ENCODE measurements at regions not wholly inside any gene's neighbourhood (a gene's known extent, or its start where the extent isn't known, plus 50 kb on each side); places are given as distances from the start of the nearest gene placed in this dataset.

- no peak for DNase-seq (ENCODE audit: low read depth)
- no peak overlapping the region for H3K4me3 ChIP-seq (ENCODE audit: low read length)
- TF ChIP-seq, protein P1, sequence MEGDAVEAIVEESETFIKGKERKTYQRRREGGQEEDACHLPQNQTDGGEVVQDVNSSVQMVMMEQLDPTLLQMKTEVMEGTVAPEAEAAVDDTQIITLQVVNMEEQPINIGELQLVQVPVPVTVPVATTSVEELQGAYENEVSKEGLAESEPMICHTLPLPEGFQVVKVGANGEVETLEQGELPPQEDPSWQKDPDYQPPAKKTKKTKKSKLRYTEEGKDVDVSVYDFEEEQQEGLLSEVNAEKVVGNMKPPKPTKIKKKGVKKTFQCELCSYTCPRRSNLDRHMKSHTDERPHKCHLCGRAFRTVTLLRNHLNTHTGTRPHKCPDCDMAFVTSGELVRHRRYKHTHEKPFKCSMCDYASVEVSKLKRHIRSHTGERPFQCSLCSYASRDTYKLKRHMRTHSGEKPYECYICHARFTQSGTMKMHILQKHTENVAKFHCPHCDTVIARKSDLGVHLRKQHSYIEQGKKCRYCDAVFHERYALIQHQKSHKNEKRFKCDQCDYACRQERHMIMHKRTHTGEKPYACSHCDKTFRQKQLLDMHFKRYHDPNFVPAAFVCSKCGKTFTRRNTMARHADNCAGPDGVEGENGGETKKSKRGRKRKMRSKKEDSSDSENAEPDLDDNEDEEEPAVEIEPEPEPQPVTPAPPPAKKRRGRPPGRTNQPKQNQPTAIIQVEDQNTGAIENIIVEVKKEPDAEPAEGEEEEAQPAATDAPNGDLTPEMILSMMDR (conservative IDR thresholded peaks at IDR 0.05; ENCODE audit: low read depth, low read length) = no peak
These were observed 149.8 kb downstream of the MACIR start for GRCh38 chr5:103408408-103408807.

- TF ChIP-seq, protein P1 (conservative IDR thresholded peaks at IDR 0.05; ENCODE audit: low read depth, low read length) = no peak
- no peak overlapping the region for H3K4me3 ChIP-seq (ENCODE audit: low read length)
- DNase-seq (ENCODE audit: low read depth) = no peak
These were observed 148.8 kb downstream of the MACIR start for GRCh38 chr5:103407402-103407801.

DNA sequence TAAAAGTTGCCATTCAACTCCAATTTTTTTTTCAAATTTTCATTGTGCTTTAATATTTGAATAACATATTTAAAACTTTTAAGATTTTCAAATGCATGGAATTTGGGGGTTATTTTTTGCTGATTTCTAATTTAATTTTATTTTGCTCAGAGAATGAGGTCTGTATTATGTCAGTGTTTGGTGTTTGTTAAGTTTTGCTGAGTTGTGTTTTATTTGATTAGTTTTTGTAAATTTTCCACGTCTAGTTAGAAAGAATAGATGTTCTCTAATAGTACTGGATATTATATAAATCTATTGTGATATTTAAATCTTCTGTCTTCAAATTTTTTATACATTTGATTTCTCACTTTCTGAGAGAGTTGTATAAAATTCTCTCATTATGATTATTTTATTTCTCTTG is 145.9 kb downstream of the MACIR start:
- H3K4me3 ChIP-seq (ENCODE audit: low read length) = no peak overlapping the region
- no peak for DNase-seq (ENCODE audit: low read depth)
- TF ChIP-seq, protein P1 (conservative IDR thresholded peaks at IDR 0.05; ENCODE audit: low read depth, low read length) = no peak

DNA sequence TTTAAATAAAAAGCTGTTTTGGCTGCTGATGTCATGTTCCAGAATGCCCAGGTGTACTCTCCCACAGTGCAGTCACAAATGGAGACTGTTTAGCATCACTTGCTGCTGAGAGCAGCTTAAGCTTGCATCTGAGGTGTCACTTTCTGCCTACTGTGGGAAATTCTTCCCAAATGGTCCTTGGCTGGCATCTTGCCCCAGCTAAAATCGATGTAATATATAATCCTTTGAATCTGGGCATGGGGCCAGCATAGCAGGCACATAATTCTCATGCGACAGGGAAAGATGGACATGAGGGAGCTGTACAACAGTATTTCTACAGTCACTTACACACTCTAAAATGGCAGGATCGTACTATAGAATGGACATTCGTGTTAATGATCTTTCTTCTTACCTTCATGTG is 144.3 kb downstream of the MACIR start:
- TF ChIP-seq, protein P1 (conservative IDR thresholded peaks at IDR 0.05; ENCODE audit: low read depth, low read length) = no peak
- H3K4me3 ChIP-seq (ENCODE audit: low read length) = no peak overlapping the region
- DNase-seq (ENCODE audit: low read depth) = no peak

DNA sequence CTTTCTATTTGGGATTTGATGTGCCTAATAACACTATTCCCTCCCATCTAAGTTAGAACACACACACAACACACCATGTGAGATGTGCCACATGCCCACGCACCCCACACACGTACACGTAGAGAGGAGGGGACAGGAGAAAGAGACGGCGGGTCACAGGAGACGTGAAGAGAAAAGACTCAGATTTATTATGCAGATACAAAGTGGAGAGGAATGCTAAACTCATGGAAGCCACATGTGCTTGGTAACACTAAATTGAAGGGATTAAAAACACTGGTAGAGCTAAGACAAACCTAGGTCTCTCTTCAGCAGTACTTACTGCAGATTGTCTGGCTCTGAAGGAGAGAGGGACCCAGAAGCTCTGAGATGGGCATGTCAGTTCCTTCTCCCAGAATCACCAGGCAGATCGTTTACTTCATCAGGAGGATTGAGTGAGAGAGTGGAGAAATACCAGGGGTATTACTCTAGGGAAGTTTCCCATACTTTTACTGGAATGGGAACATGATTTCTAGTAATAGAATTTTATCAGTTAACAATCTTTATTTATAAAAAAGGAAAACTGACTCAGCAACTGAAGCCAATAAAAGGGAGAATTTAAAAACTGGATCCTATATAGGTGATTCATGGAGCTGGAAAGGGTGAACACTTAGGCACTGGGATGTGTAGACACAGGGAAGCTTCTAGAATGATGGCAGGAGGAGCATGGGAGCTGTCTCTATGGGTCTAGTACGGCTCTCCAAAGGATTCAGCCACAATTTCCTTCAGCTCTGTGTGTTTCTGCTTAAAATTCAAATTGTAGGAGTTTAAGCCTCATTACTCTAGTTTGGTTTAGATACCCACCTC is 139.4 kb downstream of the MACIR start:
- no peak for DNase-seq (ENCODE audit: low read depth)
- H3K4me3 ChIP-seq (ENCODE audit: low read length) = no peak overlapping the region
- TF ChIP-seq, protein P1 (conservative IDR thresholded peaks at IDR 0.05; ENCODE audit: low read depth, low read length) = no peak

DNA sequence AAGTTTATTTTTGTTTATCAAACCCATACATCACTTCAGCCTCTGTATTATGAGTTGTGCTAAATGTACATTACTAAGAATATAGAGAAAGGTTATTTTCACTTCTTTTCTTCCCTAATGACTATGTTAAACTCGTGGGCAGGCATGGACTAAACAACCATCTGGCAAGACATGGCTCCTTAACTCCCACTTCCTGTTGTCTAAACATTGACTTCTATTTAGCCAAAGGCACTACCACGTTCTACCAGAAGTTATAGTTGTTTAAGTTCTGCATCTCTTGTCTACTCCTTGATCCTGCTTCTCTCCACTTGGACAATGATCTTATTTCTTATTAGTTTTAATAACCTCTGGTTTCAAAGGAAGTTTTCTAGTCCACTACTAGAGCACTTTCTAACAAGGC is 136.1 kb downstream of the MACIR start:
- no peak for DNase-seq (ENCODE audit: low read depth)
- no peak overlapping the region for H3K4me3 ChIP-seq (ENCODE audit: low read length)
- TF ChIP-seq, protein P1 (conservative IDR thresholded peaks at IDR 0.05; ENCODE audit: low read depth, low read length) = no peak

- no peak overlapping the region for H3K4me3 ChIP-seq (ENCODE audit: low read length)
- TF ChIP-seq, protein P1 (conservative IDR thresholded peaks at IDR 0.05; ENCODE audit: low read depth, low read length) = no peak
- no peak for DNase-seq (ENCODE audit: low read depth)
These were observed 134.7 kb downstream of the MACIR start for GRCh38 chr5:103393101-103393754.

Measured in retinal pigment epithelial cell (primary cell).